HepG2 (cell line): ENCODE measurements at regions not wholly inside any gene's neighbourhood (a gene's known extent, or its start where the extent isn't known, plus 50 kb on each side); places are given as distances from the start of the nearest gene placed in this dataset.

Experiments used
- ATAC-seq: fragments of 200-7000 bp; cut with Tn5 transposase; 3 replicates; pipeline ENCODE4 v1.9.1; 2020; ENCODE audit warnings: mild to moderate bottlenecking, moderate library complexity
- BruUV-seq: library from RNA; stranded (reverse); fragments of 400-500 nt; replicated peaks from 2 replicates; lab custom pipeline; 2021; lab: Mats Ljungman, UMichigan
- CTCF ChIA-PET: fragments of 300-600 bp; formaldehyde crosslinking; extraction: SDS; loops from one replicate; lab custom pipeline; 2021; ENCODE audit warnings: low total read pairs, inconsistent platforms, low intra/inter-chr PET ratio; lab: Yijun Ruan, JAX
- POLR2A ChIA-PET: fragments of 350-600 bp; sonication (Branson Sonifier 250); formaldehyde crosslinking; loops from one replicate; lab custom pipeline; 2020; ENCODE audit warnings: antibody characterized with exemption, inconsistent platforms; lab: Yijun Ruan, JAX
- DNase-seq: peaks from one replicate; pipeline ENCODE4 v3.0.0-alpha.2; 2015; ENCODE audit warnings: low spot score
- FAIRE-seq: peaks from 3 replicates; lab custom pipeline; 2011; peaks lifted over from hg19 to GRCh38; lab: Jason Lieb, UNC
- H2AFZ ChIP-seq: one replicate; pipeline ENCODE4 v1.6.1; 2011; ENCODE audit warnings: low read length, inconsistent platforms
- H3K27ac ChIP-seq: fragments of 300-600 bp; 3 replicates; pipeline ENCODE4 v1.8.0; 2011; ENCODE audit warnings: mixed run types, mild to moderate bottlenecking, mixed read lengths, low read length, inconsistent platforms; ENCODE audit not compliant: insufficient read depth; ENCODE audit errors: extremely low read length
- H3K27me3 ChIP-seq, 2 experiments: fragments of 200-600 bp in 1 of 2; 2 replicates in 1 of 2; 3 replicates in 1 of 2; pipeline versions ENCODE4 v1.6.0 to v1.8.0; 2011; ENCODE audit warnings: low read length in 2 of 2, mild to moderate bottlenecking in 2 of 2, moderate library complexity in 2 of 2, inconsistent platforms in 1 of 2; ENCODE audit not compliant: insufficient read depth in 2 of 2, control insufficient read depth in 1 of 2
- H3K36me3 ChIP-seq, 2 experiments: fragments of 200-600 bp in 1 of 2; replicated peaks in 1 of 2; 2 replicates in 1 of 2; 3 replicates in 1 of 2; pipeline versions ENCODE4 v1.5.1 to v1.8.0; 2011; ENCODE audit warnings: low read length in 2 of 2, inconsistent platforms in 1 of 2; ENCODE audit not compliant: insufficient read depth in 2 of 2, control insufficient read depth in 1 of 2
- H3K4me1 ChIP-seq: 2 replicates; pipeline ENCODE4 v1.5.1; 2012; ENCODE audit warnings: low read length, inconsistent platforms; ENCODE audit not compliant: insufficient read depth
- H3K4me2 ChIP-seq: 2 replicates; pipeline ENCODE4 v1.6.0; 2011; ENCODE audit warnings: low read depth, low read length, inconsistent platforms
- H3K4me3 ChIP-seq, 3 experiments: fragments of 200-600 bp in 1 of 3; sonication (generic), shearing (Covaris generic) in 1 of 3; replicated peaks in 1 of 3; 2 replicates each; pipeline ENCODE4 v1.5.1; 2011 to 2016; ENCODE audit warnings: low read length in 3 of 3, inconsistent platforms in 2 of 3, low read depth in 2 of 3, mild to moderate bottlenecking in 2 of 3, control low read depth in 1 of 3, mixed read lengths in 1 of 3; ENCODE audit not compliant: insufficient read depth in 1 of 3
- H3K79me2 ChIP-seq: one replicate; pipeline ENCODE4 v1.6.1; 2011; ENCODE audit warnings: low read length, inconsistent platforms; ENCODE audit not compliant: insufficient read depth
- H3K9ac ChIP-seq: 2 replicates; pipeline ENCODE4 v1.6.0; 2011; ENCODE audit warnings: mild to moderate bottlenecking, low read depth, low read length, inconsistent platforms; ENCODE audit not compliant: insufficient read depth
- H3K9me3 ChIP-seq: 2 replicates; pipeline ENCODE4 v1.5.1; 2012; ENCODE audit warnings: mild to moderate bottlenecking, low read length
- H4K20me1 ChIP-seq: 2 replicates; pipeline ENCODE4 v1.6.0; 2011; ENCODE audit warnings: inconsistent platforms, mild to moderate bottlenecking, low read length, moderate library complexity; ENCODE audit not compliant: insufficient read depth
- DRAP1 ChIP-seq: IDR thresholded peaks from 2 replicates; pipeline ENCODE4 v1.6.1; 2016; ENCODE audit warnings: missing genetic modification reagents, missing compliant biosample characterization
- IKZF5 ChIP-seq: IDR thresholded peaks from 2 replicates; pipeline ENCODE4 v1.6.1; 2018; ENCODE audit warnings: missing genetic modification reagents, mild to moderate bottlenecking, missing compliant biosample characterization
- NRL ChIP-seq: sonication (generic); formaldehyde crosslinking; IDR thresholded peaks from 2 replicates; pipeline ENCODE4 v1.5.0; 2020; ENCODE audit warnings: missing genetic modification reagents, mild to moderate bottlenecking, moderate library complexity, borderline replicate concordance
- PRMT3 ChIP-seq: sonication (generic); formaldehyde crosslinking; IDR thresholded peaks from 2 replicates; pipeline ENCODE4 v1.8.1; 2022; ENCODE audit warnings: low read depth, mild to moderate bottlenecking, moderate library complexity, missing genetic modification reagents, borderline replicate concordance
- PTBP1 ChIP-seq: fragments of 200-400 bp; formaldehyde crosslinking; IDR thresholded peaks from 2 replicates; pipeline ENCODE4 v1.6.1; 2018; ENCODE audit warnings: low read length, low read depth; ENCODE audit not compliant: poor library complexity, severe bottlenecking
- SRF ChIP-seq: IDR thresholded peaks from 2 replicates; pipeline ENCODE4 v1.6.1; 2011; ENCODE audit warnings: mild to moderate bottlenecking, low read depth, low read length, moderate library complexity
- SSRP1 ChIP-seq: IDR thresholded peaks from 2 replicates; pipeline ENCODE4 v1.6.1; 2016; ENCODE audit warnings: control low read depth
- THYN1 ChIP-seq: sonication (generic); formaldehyde crosslinking; IDR thresholded peaks from 2 replicates; pipeline ENCODE4 v1.8.1; 2023; ENCODE audit warnings: low read depth, mild to moderate bottlenecking, moderate library complexity, missing genetic modification reagents, borderline replicate concordance
- ZBTB1 ChIP-seq: sonication (generic); formaldehyde crosslinking; IDR thresholded peaks from 2 replicates; pipeline ENCODE4 v1.4.0; 2020; ENCODE audit warnings: missing genetic modification reagents, borderline replicate concordance
- ZBTB34 ChIP-seq: sonication (generic); formaldehyde crosslinking; IDR thresholded peaks from 2 replicates; pipeline ENCODE4 v1.8.0; 2022; ENCODE audit warnings: mild to moderate bottlenecking, missing genetic modification reagents
- ZNF350 ChIP-seq: sonication (generic); formaldehyde crosslinking; IDR thresholded peaks from 2 replicates; pipeline ENCODE4 v1.4.0; 2020; ENCODE audit warnings: mild to moderate bottlenecking, low read depth, missing genetic modification reagents, borderline replicate concordance
- ZNF44 ChIP-seq: sonication (generic); formaldehyde crosslinking; IDR thresholded peaks from 2 replicates; pipeline ENCODE4 v1.5.1; 2020; ENCODE audit warnings: mild to moderate bottlenecking, missing genetic modification reagents
- ZNF496 ChIP-seq: sonication (generic); formaldehyde crosslinking; IDR thresholded peaks from 2 replicates; pipeline ENCODE4 v1.8.1; 2023; ENCODE audit warnings: mild to moderate bottlenecking, moderate library complexity, missing genetic modification reagents; ENCODE audit not compliant: insufficient replicate concordance
- ZNF772 ChIP-seq: sonication (generic); formaldehyde crosslinking; IDR thresholded peaks from 2 replicates; pipeline ENCODE4 v1.5.0; 2020; ENCODE audit warnings: mild to moderate bottlenecking, missing genetic modification reagents
- whole genome bisulfite sequencing: methylation state at CpG from one replicate; pipeline ENCODE4 v1.1.6; 2017; ENCODE audit warnings: low lambda C conversion rate; 5-methylcytosine and 5-hydroxymethylcytosine counted together
- in situ Hi-C: cut with HindIII; loops from 2 replicates; pipeline ENCODE4 v1.10.0; 2017; ENCODE audit warnings: low pct_unique_long_range_greater_than_20kb; ENCODE audit not compliant: extremely low pct_ligation_motif_present
- intact Hi-C: fragments of 100-400 bp; cut with micrococcal nuclease; formaldehyde crosslinking; loops from one replicate; pipeline ENCODE4 v1.10.0; 2022; ENCODE audit not compliant: unreplicated experiment

- TF ChIP-seq ZBTB34 (CRISPR knock-in tag) = no peak
- TF ChIP-seq ZNF350 = no peak
- TF ChIP-seq DRAP1 (CRISPR knock-in tag) = no peak
These were observed 611.9 kb upstream of the ADAMTS5 start (continued) for GRCh38 chr21:27578741-27579265.

GRCh38 chr21:27572696-27573095 is 605.8 kb upstream of the ADAMTS5 start:
- Histone ChIP-seq H3K9me3 (peaks cover 72% of the 10 kb centered on the region), H4K20me1 (no peaks in the 10 kb centered on the region), H3K4me3 (no peak overlapping the region), H3K79me2 (no peaks in the 10 kb centered on the region), H3K27ac (no peak overlapping the region), H3K4me2 (no peak overlapping the region), H2AFZ (no peak overlapping the region), H3K4me1 (no peaks in the 10 kb centered on the region), H3K36me3 (no peaks in the 10 kb centered on the region), H3K9ac (no peak overlapping the region), H3K27me3 (no peaks in the 10 kb centered on the region)
- in situ Hi-C loops (loop anchor here (25.0 kb wide), 1 partner anchor 90 kb away; no protein-coding TSS in a partner anchor), intact Hi-C loops (no loop called here)
- DNase-seq = no peak
- ATAC-seq = no peak
- BruUV-seq = no TSS peak
- no peak for TF ChIP-seq ZNF496 (CRISPR knock-in tag)
- TF ChIP-seq PRMT3 (CRISPR knock-in tag) = no peak
- TF ChIP-seq NRL (CRISPR knock-in tag) = no peak
- TF ChIP-seq PTBP1 = no peak
- no peak for TF ChIP-seq ZNF772 (CRISPR knock-in tag)
- TF ChIP-seq SSRP1 (CRISPR knock-in tag) = no peak
- no peak for TF ChIP-seq ZBTB1 (CRISPR knock-in tag)
- no peak for TF ChIP-seq ZNF44 (CRISPR knock-in tag)
- no peak for TF ChIP-seq SRF
- no peak for TF ChIP-seq THYN1
- no peak for TF ChIP-seq IKZF5 (CRISPR knock-in tag)
- ChIA-PET POLR2A (no interaction called here), CTCF (no interaction called here)
- FAIRE-seq = no peak
- WGBS = 5% methylated on average over 2 of the region's 2 CpGs
